HG02840 (cell line): ENCODE measurements at regions not wholly inside any gene's neighbourhood (a gene's known extent, or its start where the extent isn't known, plus 50 kb on each side); places are given as distances from the start of the nearest gene placed in this dataset.
A peak's percentile ranks its signal among the peaks of the same experiment; 100 is the strongest.
"Not testable (repeated sequence)": the region's sequence is repeated elsewhere in the genome, so short reads cannot be mapped to it uniquely, and the experiment has no call there.

Experiments used
- ATAC-seq: cut with Tn5 transposase; IDR thresholded peaks from one replicate; pipeline ENCODE4 v1.9.1; 2021; ENCODE audit warnings: mild to moderate bottlenecking, moderate library complexity, moderate number of reproducible peaks; ENCODE audit not compliant: unreplicated experiment, low FRiP score

DNA sequence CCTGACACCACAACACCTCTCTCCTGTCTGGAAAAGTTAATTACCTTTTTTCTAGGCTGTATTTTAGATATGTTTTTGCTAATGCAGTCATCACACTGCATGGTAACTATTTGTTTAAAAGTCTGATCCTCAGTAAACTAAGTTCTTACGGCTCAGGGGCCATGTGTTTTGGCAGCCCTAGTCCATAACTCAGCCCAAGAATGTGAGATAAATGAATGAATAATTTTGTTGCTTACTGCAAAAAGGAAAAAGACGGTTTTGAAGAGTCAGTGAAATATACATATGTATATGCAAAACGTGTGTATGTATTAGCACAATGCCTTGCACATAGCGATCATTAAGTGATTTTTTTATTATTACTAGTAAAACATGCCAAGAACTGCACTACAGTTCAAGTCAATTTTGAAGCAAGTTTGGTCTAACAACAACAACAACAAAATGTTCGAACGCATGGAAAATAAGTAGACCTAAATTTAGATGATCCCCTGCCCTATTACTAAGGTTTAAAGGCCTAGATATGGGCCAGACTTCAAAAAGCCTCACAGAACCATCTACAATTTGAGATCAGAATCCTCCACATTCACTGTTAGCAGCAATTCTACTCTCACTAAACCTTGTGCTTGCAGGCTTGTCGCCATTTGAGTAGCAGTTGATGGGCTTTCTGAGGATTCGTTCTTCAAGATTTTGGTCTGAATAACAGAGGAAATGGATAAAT is 140.0 kb downstream of the NDUFA12 start:
- no peak for ATAC-seq

DNA sequence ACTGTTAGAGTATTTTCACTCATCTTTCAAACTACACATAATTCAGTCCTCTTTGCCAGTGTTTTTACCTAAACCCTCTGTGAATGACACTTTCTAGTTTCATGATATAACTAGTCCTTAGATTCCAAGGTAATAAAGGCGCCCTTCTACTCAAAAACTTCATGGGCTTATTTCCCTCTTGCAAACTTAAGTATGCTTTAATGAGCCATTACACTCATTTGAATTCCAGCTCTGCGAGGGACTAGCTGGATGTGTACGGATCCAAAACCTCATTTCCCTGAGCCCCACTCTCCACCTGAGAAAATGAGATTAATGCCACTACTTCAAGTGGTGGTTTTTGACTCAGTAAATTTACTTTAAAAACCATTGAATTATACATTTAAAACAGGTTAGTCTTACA is 141.1 kb downstream of the NDUFA12 start:
- no peak for ATAC-seq

DNA sequence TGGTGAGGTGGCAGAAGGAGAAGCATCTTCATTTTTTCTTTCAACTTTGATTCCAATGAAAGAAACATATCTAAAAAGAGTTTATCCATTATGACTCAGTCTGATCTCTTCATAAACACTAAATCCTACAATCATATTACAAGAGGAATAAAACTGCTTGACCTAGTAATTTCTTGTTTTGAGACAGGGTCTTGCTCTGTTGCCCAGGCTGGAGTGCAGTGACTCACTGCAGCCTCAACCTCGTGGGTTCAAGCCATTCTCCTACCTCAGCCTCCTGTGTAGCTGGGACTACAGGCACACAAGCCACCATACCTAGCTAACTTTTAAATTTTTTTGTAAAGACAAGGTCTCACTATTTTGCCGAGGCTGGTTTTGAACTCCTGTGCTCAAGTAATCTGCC is 147.2 kb downstream of the NDUFA12 start:
- no peak for ATAC-seq

DNA sequence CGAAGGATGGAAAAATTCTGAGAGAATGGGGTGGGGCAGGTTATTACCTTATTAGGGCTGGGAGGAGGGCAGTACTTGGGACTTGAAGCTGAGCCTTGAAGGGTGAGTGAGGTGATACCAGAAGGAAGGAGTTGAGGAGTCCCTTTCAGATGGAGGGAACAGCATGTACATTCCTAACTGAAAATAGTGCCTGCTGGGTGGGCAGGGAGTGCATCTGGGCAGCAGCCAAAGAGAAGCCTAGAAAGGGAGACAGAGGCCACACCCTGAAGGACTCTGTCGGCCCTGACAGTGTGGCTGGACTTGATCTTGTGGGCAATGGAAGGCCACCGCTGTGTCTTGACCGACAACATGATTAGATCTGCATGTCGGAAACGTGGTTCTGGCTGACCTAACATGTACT is 147.6 kb downstream of the NDUFA12 start:
- ATAC-seq, result no peak

DNA sequence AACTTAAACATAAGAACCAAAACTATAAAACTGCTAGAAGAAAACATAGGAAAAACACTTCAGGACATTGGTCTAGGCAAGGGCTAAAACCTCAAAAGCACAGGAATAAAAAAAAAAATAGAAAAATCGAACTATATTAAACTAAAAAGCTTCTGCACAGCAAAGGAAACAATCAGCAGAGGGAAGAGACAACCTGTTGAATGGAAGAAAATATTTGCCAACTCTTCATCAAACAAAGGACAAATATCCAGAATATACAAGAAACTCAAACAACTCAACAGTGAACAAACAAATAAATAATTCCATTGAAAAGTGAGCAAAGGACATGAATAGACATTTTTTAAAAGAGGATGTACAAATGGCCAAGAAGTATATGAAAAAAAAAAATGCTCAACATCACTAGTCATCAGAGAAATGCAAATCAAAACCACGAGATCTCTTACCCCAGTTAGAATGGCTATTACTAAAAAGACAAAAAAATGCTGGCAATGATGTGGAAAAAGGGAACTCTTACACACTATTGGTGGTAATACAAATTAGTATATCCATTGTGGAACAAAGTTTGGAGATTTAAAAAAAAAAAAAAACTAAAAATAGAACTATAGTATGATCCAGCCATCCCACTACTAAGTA is 152.0 kb downstream of the NDUFA12 start:
- no peak for ATAC-seq

DNA sequence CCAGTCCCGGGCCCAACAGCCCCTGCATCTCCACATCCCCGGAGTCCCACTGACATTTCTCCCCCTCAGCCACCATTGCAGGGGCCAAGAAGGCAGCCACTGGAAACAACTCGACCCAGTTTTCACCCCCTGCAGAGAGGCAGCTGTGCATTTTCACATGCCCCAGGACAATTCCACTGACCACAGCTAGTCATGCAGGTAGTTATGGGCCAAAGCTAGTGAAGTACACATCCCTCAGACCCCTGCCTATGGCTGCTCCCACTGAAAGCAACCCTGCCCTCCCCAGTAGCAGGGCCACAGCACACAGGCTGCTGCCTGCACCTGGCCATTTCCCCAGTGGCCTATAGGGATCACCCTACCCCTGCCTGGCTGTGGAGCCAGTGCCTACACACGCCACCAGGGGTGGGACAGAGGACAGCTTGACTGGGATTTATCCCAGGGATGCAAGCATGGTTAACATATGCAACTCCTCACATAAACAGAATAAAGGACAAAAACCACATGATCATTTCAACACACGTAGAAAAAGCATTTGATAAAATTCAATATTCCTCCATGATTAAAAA is 154.0 kb downstream of the NDUFA12 start:
- ATAC-seq, result no peak

DNA sequence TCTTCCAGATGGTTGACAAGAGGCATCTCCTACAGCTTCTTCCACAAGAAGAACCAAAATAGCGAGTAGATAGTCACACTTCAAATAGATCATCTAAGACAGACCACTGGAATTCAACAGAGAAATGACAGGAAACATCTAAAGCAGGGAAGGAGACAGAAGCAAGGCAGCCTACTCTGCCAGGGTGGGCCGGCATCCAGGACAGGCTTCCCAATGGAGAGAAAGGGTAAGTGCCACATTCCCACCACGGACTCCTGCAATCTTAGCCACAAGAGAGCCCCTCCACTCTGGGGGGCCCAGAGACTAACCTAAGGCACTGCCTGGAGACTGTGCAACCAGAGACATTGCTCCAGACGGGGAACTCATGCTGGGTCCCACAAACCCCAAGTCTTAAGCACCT is 154.5 kb downstream of the NDUFA12 start:
- no peak for ATAC-seq

DNA sequence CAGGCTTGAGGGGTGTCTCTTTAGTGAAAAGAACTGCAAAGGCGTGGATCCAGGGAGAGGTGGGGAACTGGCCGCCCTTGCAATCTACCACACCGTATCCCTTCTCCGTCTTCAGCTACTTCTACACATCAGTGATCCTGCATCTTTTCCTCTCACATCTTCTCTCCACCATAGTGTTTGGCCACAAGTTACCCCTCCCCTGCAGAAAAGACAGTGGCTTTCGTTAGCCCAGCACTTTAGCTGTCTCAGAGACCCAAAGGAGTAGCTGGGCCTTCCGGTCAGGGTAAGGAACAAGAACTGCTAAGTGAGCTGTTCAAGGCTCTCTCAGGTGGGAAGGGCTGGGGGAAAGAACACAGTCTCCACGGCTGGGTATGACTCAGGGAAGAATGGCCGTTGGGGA is 158.4 kb downstream of the NDUFA12 start:
- no peak for ATAC-seq

DNA sequence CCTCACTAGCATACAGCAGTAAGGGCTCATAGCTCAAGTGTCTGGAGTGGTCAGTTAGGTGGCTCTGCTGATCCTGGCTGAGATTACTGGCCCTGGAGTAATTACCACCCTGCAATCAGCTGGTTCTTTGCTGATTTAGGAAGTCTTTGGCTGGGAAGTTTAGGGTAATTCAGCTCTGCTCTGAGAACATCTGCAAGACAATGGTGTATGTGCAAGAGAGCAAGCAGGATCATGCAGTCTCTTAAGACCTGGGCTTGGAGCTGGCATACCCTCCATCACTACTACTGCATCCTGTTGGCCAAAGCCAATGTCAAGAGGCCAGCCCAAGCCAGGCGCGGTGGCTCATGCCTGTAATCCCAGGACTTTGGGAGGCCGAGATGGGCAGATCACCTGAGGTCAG is 159.0 kb downstream of the NDUFA12 start:
- ATAC-seq, result no peak

DNA sequence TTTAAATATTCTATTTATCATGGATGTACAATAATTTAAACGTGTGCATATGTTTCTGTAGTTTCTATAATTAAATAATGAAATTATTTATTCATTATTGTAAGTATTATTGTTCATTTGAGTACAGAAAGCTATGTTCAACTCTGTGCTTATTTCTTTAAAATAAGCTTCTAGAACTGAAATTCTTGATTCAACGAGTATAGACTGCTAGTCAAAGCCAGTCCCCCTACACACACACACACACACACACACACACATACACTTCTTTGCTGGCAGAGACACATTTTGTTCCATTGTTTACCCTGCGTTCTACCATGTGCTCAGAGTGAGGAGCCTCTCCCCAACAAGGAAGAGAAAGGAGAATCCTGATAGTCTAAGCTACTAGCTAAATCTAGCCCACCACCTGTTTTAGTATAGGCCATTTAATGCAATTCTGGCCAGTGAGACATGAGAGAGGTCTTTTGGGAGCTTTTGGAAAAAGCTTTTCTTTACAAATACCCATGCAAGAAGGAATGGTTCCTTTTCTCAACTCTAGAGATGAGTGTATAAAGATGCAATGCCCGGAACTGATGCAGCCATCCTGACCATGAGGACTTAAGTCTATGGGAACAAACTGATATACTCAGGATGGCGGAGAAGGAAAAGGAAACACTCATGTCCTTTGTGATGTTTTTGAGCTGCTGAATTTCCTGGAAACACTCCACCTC is 161.4 kb downstream of the NDUFA12 start:
- no peak for ATAC-seq

DNA sequence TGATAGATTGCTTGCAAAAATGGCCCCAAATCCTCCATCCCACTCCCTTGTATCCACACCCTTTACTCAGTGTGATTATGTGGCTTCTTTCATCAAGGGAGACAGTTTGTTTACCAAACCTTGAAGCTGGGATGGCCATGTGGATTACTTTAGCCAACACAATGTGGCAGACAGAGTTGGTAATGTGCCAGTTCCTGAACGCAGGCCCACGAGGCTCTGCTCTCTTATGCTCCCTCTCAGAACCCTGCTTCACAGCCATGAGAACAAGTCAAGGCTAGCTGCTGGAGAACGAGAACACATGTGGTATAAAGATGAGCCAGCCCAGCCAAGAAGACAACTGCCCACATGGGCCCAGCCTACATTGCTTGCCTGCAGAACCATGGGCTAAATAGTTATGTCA is 162.3 kb downstream of the NDUFA12 start:
- no peak for ATAC-seq

DNA sequence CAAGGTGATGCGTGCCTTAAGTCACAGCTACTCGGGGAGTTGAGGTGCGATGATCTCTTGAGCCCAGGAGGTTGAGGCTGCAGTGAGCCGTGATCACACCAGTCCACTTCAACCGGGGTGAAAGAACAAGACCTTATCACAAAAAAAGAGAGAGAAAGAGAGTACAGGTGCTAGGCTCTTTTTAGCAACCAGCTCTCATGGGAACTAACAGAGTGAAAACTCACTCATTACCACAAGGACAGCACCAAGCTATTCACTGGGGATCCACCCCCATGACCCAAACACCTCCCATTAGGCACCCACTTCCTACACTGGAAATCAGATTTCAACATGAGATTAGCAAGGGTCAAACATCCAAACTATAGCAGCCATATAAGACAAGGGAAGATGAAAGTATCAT is 164.2 kb downstream of the NDUFA12 start:
- peak; percentile 63 for ATAC-seq

DNA sequence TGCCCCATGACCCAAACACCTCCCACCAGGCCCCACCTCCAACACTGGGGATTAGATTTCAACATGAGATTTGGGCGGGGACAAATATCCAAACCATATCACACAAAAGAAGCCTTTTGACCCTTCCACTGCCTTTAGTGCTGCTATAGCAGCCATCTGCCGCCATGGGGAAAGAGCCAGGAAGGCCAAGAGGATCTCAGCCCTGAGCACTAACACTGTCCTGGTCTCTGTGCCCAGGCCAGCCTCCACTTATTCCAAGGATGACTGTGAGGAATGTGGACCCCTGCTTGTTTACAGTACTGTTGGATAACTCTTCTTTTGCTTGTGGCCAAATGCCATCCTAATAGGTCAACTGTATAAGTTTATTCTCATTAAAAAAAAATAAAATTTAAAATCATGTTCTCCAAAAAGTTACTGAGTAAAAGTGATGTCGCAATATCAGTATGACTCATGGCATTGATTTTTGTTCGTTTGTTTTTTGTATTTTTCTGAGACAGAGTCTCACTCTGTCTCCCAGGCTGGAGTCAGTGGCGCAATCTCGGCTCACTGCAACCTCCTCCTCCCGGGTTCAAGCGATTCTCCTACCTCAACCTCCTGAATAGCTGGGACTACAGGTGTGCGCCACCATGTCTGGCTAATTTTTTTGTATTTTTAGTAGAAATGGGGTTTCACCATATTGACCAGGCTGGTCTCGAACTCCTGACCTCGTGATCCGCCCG is 166.4 kb downstream of the NDUFA12 start:
- not testable (repeated sequence) for ATAC-seq

DNA sequence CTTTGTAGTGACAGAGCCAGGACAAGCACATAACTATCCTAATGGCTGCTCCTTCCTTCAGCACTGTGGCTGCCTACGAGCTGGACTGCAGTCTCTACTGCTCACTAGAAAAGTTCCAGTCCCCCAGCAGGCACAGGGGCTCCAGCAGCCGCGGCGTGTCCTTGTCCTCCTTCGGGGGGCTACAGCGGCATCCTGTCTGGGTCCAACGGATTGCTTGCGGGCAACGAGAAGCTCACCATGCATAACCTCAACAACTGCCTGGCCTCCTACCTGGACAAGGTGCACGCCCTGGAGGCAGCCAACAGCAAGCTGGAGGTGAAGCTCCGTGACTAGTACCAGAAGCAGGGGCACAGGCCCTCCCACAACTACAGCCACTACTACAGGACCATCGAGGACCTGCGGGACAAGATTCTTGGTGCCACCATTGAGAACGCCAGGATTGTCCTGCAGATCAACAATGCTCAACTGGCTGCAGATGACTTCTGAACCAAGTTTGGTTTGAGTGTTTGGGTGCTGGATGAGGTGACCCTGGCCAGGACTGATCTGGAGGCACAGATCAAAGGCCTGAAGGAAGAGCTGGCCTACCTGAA is 169.4 kb downstream of the NDUFA12 start:
- no peak for ATAC-seq

DNA sequence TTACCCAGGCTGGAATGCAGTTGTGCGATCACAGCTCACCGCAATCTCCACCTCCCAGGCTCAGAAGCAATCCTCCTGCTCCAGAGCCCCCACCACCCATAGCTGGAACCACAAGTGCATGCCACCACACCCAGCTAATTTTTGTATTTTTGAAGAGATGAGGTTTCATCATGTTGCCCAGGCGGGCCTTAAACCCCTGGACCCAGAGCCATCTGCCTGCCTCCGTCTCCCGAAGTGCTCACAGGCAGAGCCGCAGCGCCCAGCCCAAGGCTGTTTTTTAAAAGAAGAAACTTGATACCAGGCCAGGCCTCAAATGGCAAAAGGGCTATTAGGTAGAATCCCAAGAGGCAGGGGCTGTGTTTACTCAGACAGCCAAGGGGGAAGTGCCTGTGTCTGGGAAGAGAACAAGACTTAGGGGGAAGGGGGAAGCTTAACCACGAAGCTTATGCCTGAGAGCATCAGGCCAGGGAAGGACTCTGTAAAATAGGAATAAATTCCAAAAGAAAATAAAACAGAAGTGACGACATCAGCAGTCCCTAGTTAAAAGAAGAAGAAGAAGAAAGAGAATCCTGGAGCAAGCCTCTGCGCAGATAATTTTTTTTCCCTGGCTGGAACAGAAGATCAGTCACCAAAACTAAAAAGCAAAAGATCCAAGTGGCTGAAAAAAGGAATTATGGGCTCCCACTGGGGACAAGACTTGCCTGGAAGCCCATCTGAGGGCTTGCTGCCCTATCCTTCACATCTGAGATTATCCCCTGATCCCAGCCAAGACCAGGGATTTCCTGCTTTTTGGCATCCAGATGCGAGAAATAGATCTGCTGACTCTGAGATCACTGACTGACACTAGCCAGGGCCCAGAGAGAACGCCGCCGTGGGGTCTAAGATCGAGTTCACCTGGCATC is 170.5 kb downstream of the NDUFA12 start:
- ATAC-seq, result no peak

DNA sequence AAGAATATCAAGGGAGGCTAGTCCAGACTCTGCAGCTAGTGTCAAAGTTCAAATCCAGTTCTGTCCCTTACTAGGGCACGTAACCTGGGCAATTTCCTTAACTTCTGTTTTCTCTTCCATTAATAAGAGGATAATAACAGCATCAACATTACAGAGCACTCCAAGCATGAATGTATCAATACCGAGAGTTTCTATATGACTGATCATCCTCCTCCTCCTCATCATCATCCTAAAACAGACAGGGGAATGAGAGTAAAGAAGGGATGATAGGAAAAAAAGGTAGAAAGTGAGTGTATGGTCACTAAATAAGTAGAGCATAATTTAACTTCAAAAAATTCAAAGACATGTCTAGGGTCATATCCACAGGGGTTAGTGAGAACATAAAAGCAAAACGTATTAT is 171.4 kb downstream of the NDUFA12 start:
- ATAC-seq, result no peak

DNA sequence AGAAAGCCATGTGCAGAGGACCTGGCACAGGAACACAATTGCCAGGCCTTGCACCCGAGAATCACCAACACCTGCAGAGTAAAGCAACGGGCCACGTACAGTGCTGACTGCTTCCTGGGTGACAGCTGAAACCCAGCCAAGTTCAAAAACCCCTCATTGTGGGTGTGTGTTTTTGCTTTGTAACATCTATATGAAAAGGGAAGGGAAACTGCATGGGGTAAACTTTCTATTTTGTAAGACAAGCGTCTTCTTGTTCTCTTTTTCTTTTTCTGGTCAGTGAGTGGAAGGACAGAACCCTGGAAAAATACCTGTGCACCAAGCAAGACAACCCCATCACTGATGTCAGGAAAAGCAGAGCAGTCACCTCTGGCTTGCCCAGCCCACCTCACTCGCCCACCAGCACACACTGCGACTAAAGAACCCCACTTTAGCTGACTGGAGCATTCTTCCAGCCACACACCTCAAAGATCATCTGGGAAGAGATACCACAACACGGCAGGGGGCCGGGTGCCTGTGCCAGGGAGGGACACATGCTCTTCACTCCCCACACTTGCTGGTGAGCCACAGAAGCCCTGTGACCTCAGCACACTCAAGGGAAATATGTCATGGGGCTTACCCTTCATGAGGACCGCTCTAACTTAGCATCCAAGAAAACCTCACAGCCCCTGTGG is 172.3 kb downstream of the NDUFA12 start:
- peak; percentile 88 for ATAC-seq

DNA sequence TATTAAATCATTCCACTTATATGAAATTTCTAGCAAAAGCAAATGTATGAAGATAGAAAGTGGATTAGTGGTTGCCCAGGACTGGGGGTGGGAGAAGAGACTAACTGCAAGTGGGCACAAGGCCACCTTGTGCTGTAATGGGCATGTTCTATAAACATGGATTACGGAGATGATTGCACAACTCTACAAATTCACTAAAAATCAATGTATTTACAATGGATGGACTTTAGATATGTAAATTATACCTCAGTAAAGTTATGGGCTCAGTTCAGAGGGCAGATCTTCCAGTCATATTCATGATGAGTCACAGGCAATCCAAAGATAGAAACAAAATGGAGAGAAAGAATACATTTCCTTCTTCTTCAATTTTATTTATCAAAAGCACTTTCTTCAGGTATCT is 173.9 kb downstream of the NDUFA12 start:
- no peak for ATAC-seq

DNA sequence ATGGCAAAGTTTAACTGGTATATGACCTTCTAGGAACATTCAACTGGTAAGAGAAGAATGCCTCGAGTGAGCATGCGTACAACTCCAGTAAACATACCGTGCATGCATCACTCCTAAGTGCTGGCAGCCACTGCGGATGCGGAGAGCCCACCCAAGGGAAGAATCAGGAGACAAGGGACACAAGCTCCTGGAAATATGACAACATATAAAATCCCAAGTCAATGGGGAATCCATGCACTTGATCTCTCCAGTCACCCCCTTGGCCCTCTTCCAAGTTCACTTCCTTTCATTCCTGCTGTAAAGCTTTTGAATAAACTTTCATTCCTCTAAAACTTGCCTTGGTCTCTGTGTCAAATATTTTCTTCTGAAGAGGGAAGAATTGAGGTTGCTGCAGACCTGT is 168.7 kb upstream of the TMCC3 start:
- ATAC-seq, result no peak
